ENCODE measurements at regions not wholly inside any gene's neighbourhood (a gene's known extent, or its start where the extent isn't known, plus 50 kb on each side); places are given as distances from the start of the nearest gene placed in this dataset.

DNA sequence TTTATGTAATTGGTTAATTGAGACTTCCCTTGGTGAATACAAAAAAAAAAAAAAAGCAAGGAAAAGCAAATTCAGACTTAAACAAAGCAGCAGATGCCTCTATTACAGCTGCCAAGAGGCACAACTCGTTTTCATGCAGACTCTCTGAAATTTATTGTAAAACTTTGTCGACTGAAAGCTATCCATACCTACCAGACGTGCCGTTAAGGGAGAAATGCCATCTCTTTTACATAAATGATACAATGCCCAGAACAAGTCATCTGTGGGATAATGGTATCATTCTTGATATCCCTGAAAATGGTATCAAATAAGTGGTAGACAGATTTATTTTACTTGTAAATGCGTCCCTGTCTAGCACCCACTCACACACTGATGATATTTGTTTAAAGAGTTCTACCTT, 724.2 kb downstream of the NSUN3 start:
- no peak for TF ChIP-seq POLR2AphosphoS5 (IDR thresholded peaks at IDR 0.05; ENCODE audit: low read depth, low read length)
- TF ChIP-seq, protein P1, sequence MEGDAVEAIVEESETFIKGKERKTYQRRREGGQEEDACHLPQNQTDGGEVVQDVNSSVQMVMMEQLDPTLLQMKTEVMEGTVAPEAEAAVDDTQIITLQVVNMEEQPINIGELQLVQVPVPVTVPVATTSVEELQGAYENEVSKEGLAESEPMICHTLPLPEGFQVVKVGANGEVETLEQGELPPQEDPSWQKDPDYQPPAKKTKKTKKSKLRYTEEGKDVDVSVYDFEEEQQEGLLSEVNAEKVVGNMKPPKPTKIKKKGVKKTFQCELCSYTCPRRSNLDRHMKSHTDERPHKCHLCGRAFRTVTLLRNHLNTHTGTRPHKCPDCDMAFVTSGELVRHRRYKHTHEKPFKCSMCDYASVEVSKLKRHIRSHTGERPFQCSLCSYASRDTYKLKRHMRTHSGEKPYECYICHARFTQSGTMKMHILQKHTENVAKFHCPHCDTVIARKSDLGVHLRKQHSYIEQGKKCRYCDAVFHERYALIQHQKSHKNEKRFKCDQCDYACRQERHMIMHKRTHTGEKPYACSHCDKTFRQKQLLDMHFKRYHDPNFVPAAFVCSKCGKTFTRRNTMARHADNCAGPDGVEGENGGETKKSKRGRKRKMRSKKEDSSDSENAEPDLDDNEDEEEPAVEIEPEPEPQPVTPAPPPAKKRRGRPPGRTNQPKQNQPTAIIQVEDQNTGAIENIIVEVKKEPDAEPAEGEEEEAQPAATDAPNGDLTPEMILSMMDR (IDR thresholded peaks at IDR 0.05; ENCODE audit: control extremely low read depth in 1 of 3, insufficient read depth in 1 of 3, low read depth in 1 of 3, low read length in 3 of 3) = no peak
- no peak for TF ChIP-seq NRF1 (IDR thresholded peaks at IDR 0.05; ENCODE audit: low read depth, low read length)
- TF ChIP-seq, protein P2, sequence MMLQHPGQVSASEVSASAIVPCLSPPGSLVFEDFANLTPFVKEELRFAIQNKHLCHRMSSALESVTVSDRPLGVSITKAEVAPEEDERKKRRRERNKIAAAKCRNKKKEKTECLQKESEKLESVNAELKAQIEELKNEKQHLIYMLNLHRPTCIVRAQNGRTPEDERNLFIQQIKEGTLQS (IDR thresholded peaks at IDR 0.05; ENCODE audit: insufficient read depth, low read depth, low read length) = no peak
- no peak for TF ChIP-seq EZH2 (IDR thresholded peaks at IDR 0.05; ENCODE audit: low read depth, low read length, severe bottlenecking)
- no peak for TF ChIP-seq JUN (IDR thresholded peaks at IDR 0.05; ENCODE audit: low read depth, low read length)
- no peak for TF ChIP-seq ZNF274 (IDR thresholded peaks at IDR 0.05; ENCODE audit: borderline replicate concordance, extremely low read depth, low read length)

Data from H1 (cell line).